Gastroesophageal sphincter (tissue), 4 donors: ENCODE measurements at regions not wholly inside any gene's neighbourhood (a gene's known extent, or its start where the extent isn't known, plus 50 kb on each side); places are given as distances from the start of the nearest gene placed in this dataset.

Experiments used
- ATAC-seq: fragments of 150-250 bp; one replicate; pipeline ENCODE4 v1.9.1; 2016; ENCODE audit warnings: mild to moderate bottlenecking, moderate library complexity
- H3K27ac ChIP-seq, 4 donors: fragments of 200-600 bp; sonication (generic) in 3 of 4; 1 replicate in 3 of 4; 2 replicates in 1 of 4; pipeline ENCODE4 v1.5.1; 2016 to 2019
- H3K27me3 ChIP-seq: fragments of 200-600 bp; sonication (generic); one replicate; pipeline ENCODE4 v1.5.1; 2019
- H3K36me3 ChIP-seq, 2 donors: fragments of 200-600 bp; sonication (generic); one replicate each; pipeline ENCODE4 v1.5.1; 2019; ENCODE audit warnings: control low read depth in 1 of 2
- H3K4me1 ChIP-seq, 3 donors: fragments of 200-600 bp; sonication (generic); 1 replicate in 2 of 3; 2 replicates in 1 of 3; pipeline ENCODE4 v1.5.1; 2016 to 2019; ENCODE audit warnings: control low read depth in 2 of 3
- H3K4me3 ChIP-seq, 2 donors: fragments of 200-600 bp; sonication (generic); one replicate each; pipeline ENCODE4 v1.5.1; 2019; ENCODE audit warnings: mild to moderate bottlenecking in 1 of 2, moderate library complexity in 1 of 2
- H3K9me3 ChIP-seq, 3 donors: fragments of 200-600 bp; sonication (generic); one replicate each; pipeline ENCODE4 v1.5.1; 2017 to 2019; ENCODE audit warnings: control low read depth in 2 of 3
- CTCF ChIP-seq, 4 experiments: fragments of 200-600 bp in 2 of 4; fragments of 450-650 bp in 2 of 4; sonication (generic) in 1 of 4; IDR thresholded peaks; one replicate each; pipeline ENCODE4 v1.5.1; 2017 to 2019; ENCODE audit warnings: antibody characterized with exemption in 4 of 4, mild to moderate bottlenecking in 2 of 4, moderate library complexity in 2 of 4
- EP300 ChIP-seq: sonication (generic); formaldehyde crosslinking; IDR thresholded peaks from one replicate; pipeline ENCODE4 v1.6.1; 2017; ENCODE audit warnings: antibody characterized with exemption, mild to moderate bottlenecking
- POLR2A ChIP-seq, 2 donors: fragments of 450-650 bp; IDR thresholded peaks; one replicate each; pipeline ENCODE4 v1.6.1; 2017; ENCODE audit warnings: antibody characterized with exemption in 2 of 2, mild to moderate bottlenecking in 2 of 2, moderate library complexity in 1 of 2
- POLR2AphosphoS5 ChIP-seq: sonication (generic); formaldehyde crosslinking; IDR thresholded peaks from one replicate; pipeline ENCODE4 v1.6.1; 2017; ENCODE audit warnings: antibody characterized with exemption
- WGBS, 2 donors: methylation state at CpG; one replicate each; pipeline ENCODE4 v1.1.5; 2018; ENCODE audit warnings: low coverage in 1 of 2; 5-methylcytosine and 5-hydroxymethylcytosine counted together

DNA sequence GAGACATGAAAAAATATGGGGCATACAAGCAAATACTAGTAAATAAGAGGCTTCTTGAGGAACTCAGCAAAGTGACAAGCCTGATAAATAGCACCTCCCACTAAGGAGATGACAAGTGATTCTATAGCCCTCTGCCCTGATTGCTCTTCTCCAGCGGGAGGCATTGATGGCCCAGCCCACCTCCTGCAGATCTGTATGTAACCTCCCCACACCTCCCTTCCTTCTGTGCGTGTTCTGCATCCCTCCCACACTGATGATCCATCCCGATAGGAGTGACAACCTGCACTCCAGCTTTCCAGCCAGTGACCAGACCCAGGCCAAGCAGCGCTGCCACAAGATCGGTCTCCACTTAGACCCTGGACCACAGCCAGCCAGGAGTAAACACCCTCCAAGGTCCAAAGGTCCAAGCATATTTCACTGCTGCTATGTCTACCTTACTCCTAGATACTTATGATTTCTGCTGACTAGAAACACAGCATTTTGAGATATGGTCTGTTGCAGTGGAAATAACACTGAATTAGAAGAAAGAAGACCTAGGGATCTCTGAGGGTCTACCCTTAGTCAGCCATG lies 176.1 kb downstream of the BRINP2 start:
- no peaks in the 10 kb centered on the region for H3K27me3 ChIP-seq
- WGBS, 2 donors, result 71% methylated on average over 1 of the region's 5 CpGs; no CpG with 5 or more reads in 1 of the 2 donors
- H3K9me3 ChIP-seq, result no peaks in the 10 kb centered on the region
- ATAC-seq, result no peak
- TF ChIP-seq POLR2A (IDR thresholded peaks at IDR 0.05) (no peak), CTCF (IDR thresholded peaks at IDR 0.05) (no peak), EP300 (no peak), POLR2AphosphoS5 (no peak)
- H3K27ac ChIP-seq, result no peak overlapping the region
- no peak overlapping the region for H3K4me3 ChIP-seq
- no peaks in the 10 kb centered on the region for H3K36me3 ChIP-seq
- H3K4me1 ChIP-seq, result no peaks in the 10 kb centered on the region

DNA sequence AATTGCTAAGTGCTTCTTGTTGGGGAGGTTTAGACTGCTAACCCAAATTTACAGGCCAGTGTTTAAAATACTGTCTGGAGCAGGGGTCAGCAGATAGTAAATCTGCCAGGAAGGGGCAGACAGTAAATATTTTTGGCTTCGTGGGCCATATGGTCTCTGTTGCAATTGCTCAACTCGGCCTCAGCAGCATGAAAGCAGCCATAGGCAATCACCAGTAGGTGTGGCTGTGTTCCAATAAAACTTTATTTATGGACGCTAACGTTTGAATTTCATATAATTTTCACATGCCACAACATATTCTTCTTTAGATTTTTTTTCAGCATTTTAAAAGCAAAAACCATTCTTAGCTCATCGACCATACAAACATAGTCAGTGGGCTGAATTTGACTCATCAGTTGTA lies 172.7 kb downstream of the BRINP2 start:
- no peak overlapping the region for H3K4me3 ChIP-seq
- no peak for ATAC-seq
- no peak for TF ChIP-seq POLR2A (IDR thresholded peaks at IDR 0.05)
- TF ChIP-seq EP300, result no peak
- no peak for TF ChIP-seq POLR2AphosphoS5
- no peak for TF ChIP-seq CTCF (IDR thresholded peaks at IDR 0.05)
- H3K36me3 ChIP-seq, result no peaks in the 10 kb centered on the region
- no peaks in the 10 kb centered on the region for H3K4me1 ChIP-seq
- 73 to 82% methylated on average over 5 of the region's 5 CpGs for WGBS, 2 donors
- H3K27me3 ChIP-seq, result no peaks in the 10 kb centered on the region
- H3K9me3 ChIP-seq, result no peaks in the 10 kb centered on the region
- H3K27ac ChIP-seq, result no peak overlapping the region

DNA sequence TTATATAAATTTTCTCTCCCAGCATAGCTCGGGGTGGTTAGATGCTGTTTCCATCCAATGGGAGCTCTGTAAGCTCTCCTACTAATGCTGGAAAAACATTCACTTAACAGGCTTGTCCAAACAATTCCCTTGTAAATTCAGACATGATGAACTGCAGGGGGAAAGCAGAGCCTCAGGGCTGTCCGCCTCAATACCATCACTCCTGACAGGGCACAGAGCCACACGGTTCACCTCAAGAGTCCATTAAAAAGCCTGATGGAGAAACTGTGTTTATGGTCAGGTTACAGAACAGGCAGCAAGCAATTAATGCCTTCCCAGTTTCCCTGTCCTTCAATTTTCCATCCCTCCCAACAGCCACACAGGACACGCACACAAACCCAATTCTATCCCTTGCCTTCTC lies 171.0 kb downstream of the BRINP2 start:
- ATAC-seq, result no peak
- H3K27ac ChIP-seq, result no peak overlapping the region
- H3K9me3 ChIP-seq, result no peaks in the 10 kb centered on the region
- WGBS, 2 donors, result 29 to 30% methylated on average over 3 to 4 of the region's 4 CpGs
- H3K27me3 ChIP-seq, result no peaks in the 10 kb centered on the region
- no peaks in the 10 kb centered on the region for H3K4me1 ChIP-seq
- TF ChIP-seq POLR2A (IDR thresholded peaks at IDR 0.05), result no peak
- TF ChIP-seq POLR2AphosphoS5, result no peak
- TF ChIP-seq EP300, result no peak
- TF ChIP-seq CTCF (IDR thresholded peaks at IDR 0.05), result no peak
- no peaks in the 10 kb centered on the region for H3K36me3 ChIP-seq
- no peak overlapping the region for H3K4me3 ChIP-seq

- TF ChIP-seq POLR2A (IDR thresholded peaks at IDR 0.05) (no peak), EP300 (no peak), POLR2AphosphoS5 (no peak), CTCF (IDR thresholded peaks at IDR 0.05) (no peak)
- Histone ChIP-seq H3K4me1 (no peaks in the 10 kb centered on the region), H3K27me3 (no peaks in the 10 kb centered on the region), H3K4me3 (no peak overlapping the region), H3K9me3 (no peaks in the 10 kb centered on the region), H3K27ac (no peak overlapping the region), H3K36me3 (no peaks in the 10 kb centered on the region)
- ATAC-seq, result no peak
- WGBS, 2 donors, result 55 to 66% methylated on average over 5 to 9 of the region's 10 CpGs
These were observed 169.9 kb downstream of the BRINP2 start for GRCh38 chr1:177340601-177341067.

DNA sequence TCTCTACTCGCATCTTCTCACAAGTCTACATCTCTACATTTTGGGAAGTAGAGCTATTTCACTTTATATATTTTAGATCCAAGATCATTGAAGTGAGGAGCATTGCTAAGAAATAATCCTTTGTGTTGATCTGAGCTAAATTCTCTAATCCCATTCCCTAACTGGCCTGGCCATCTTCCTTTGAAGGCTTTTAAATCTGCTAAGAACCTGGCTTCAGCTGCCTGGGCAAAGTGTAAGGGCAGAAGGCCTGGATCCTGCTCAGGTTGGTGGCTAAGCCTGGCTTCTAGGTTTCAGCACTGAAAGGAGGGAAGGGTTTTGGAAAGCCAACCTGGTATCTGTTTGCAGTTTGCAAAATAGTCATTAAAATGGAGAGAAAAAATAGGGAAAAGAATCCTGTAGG lies 167.6 kb downstream of the BRINP2 start:
- Histone ChIP-seq H3K4me3 (no peak overlapping the region), H3K36me3 (no peaks in the 10 kb centered on the region), H3K27me3 (no peaks in the 10 kb centered on the region), H3K4me1 (no peaks in the 10 kb centered on the region), H3K27ac (no peak overlapping the region), H3K9me3 (no peaks in the 10 kb centered on the region)
- WGBS, 2 donors, result 77 to 89% methylated on average over 1 of the region's 1 CpG
- no peak for TF ChIP-seq EP300
- TF ChIP-seq CTCF (IDR thresholded peaks at IDR 0.05), result no peak
- no peak for TF ChIP-seq POLR2AphosphoS5
- TF ChIP-seq POLR2A (IDR thresholded peaks at IDR 0.05), result no peak
- ATAC-seq, result no peak
